BLaER1 treated with 17β-estradiol and CSF1 and Interleukin-3, amounts not matched to agents 10 nM and 100 nM (cell line): ENCODE measurements at regions not wholly inside any gene's neighbourhood (a gene's known extent, or its start where the extent isn't known, plus 50 kb on each side); places are given as distances from the start of the nearest gene placed in this dataset.
A peak's percentile ranks its signal among the peaks of the same experiment; 100 is the strongest.
"Not testable (repeated sequence)": the region's sequence is repeated elsewhere in the genome, so short reads cannot be mapped to it uniquely, and the experiment has no call there.

ENCODE experiments used
- H3K27ac ChIP-seq, 11 experiments: shearing (Covaris generic); formaldehyde crosslinking; 2 replicates each; pipeline ENCODE4 v1.8.1; 2022
- H3K27me3 ChIP-seq, 11 experiments: shearing (Covaris generic); formaldehyde crosslinking; 2 replicates each; pipeline ENCODE4 v1.8.1; 2022
- H3K36me3 ChIP-seq, 11 experiments: shearing (Covaris generic); formaldehyde crosslinking; 2 replicates each; pipeline ENCODE4 v1.8.1; 2022
- H3K4me1 ChIP-seq, 10 experiments: shearing (Covaris generic); formaldehyde crosslinking; 2 replicates each; pipeline ENCODE4 v1.8.1; 2022
- H3K4me2 ChIP-seq, 11 experiments: shearing (Covaris generic); formaldehyde crosslinking; 2 replicates each; pipeline ENCODE4 v1.8.1; 2022
- H3K4me3 ChIP-seq, 10 experiments: shearing (Covaris generic); formaldehyde crosslinking; 2 replicates each; pipeline ENCODE4 v1.8.1; 2022
- H3K9ac ChIP-seq, 11 experiments: shearing (Covaris generic); formaldehyde crosslinking; 2 replicates each; pipeline ENCODE4 v1.8.1; 2022
- H3K9me3 ChIP-seq, 11 experiments: shearing (Covaris generic); formaldehyde crosslinking; replicated peaks in 1 of 11; 2 replicates each; pipeline ENCODE4 v1.8.1; 2022
- H4K20me1 ChIP-seq, 11 experiments: shearing (Covaris generic); formaldehyde crosslinking; 2 replicates each; pipeline ENCODE4 v1.8.1; 2022
- Cebpa-rat ChIP-seq, 11 experiments: shearing (Covaris generic); IDR thresholded peaks; 2 replicates each; pipeline ENCODE4 v1.8.1; 2022

DNA sequence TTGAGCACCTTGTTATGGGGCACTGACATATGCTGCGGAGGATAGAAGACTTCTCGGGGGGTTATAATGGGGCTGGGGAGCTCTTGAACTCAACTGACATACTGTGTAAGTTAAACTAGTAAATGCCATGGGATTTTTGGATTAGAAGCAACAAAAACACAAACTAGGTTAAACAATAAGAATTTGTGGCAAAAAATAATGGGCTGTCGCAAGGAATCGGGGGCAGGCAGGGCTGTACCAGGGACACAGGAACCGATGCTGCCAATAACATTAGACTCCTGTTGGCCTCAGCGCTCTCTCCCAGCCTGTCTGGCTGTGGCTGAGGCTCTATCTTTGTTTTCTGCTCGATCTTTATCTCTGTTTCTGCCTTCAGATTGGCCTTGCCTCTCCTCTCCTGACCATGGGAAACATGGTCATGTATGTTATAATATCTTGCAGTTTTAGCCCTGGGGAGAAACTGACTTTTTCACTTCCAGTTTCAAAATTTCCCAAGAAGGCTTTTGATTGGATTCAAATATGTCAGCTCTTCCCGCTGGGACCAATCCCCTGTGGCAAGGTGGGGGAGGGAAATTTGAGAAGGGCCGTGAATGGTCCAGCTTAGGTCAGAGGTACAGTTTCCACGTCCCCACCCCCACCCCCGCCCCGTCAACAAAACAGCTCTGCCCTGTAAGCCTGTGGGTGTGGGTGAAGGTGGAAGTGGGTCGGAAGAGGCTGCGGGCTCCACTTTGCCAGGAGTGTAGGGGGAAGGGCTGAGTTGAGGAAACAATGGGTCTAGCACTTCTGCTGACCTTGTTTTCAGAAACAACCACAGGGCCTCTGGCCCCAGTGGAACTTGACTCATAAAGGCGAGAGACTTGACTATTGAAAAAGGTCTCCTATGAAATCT, 161.1 kb upstream of the TBL1XR1 start:
- Histone ChIP-seq H3K4me1 (peaks cover 57 to 77% (median 67%) of the 10 kb centered on the region in 10 experiments), H3K27me3 (no peaks in the 10 kb centered on the region), H3K9ac (peak overlapping the region; percentile 85 to 98 (median 92)), H4K20me1 (no peaks in the 10 kb centered on the region), H3K27ac (peak overlapping the region; percentile 95 to 100 (median 99)), H3K36me3 (no peaks in the 10 kb centered on the region), H3K4me2 (peak overlapping the region; percentile 91 to 98 (median 95)), H3K9me3 (peaks cover 0 to 14% (median 0%) of the 10 kb centered on the region in 11 experiments; a peak in 6 of 22 replicates), H3K4me3 (peak overlapping the region; percentile 48 to 65 (median 58))
- peak in 2 of 11 experiments; percentile 20 to 23; a peak in 1 of 22 replicates for TF ChIP-seq Cebpa-rat (IDR thresholded peaks at IDR 0.05)

- TF ChIP-seq Cebpa-rat (IDR thresholded peaks at IDR 0.05) = no peak
- Histone ChIP-seq H3K9me3 (peaks cover 0 to 11% (median 0%) of the 10 kb centered on the region in 11 experiments; a peak in 6 of 22 replicates), H3K27ac (peak overlapping the region; percentile 95 to 100 (median 99)), H3K36me3 (no peaks in the 10 kb centered on the region), H3K4me2 (peak overlapping the region; percentile 91 to 98 (median 95)), H3K4me1 (peaks cover 57 to 71% (median 64%) of the 10 kb centered on the region in 10 experiments), H4K20me1 (no peaks in the 10 kb centered on the region), H3K9ac (peak overlapping the region; percentile 85 to 98 (median 92)), H3K27me3 (no peaks in the 10 kb centered on the region), H3K4me3 (peak overlapping the region; percentile 35 to 63 (median 52); a peak in 19 of 20 replicates)
These were observed 161.8 kb upstream of the TBL1XR1 start for GRCh38 chr3:177358977-177359592.

DNA sequence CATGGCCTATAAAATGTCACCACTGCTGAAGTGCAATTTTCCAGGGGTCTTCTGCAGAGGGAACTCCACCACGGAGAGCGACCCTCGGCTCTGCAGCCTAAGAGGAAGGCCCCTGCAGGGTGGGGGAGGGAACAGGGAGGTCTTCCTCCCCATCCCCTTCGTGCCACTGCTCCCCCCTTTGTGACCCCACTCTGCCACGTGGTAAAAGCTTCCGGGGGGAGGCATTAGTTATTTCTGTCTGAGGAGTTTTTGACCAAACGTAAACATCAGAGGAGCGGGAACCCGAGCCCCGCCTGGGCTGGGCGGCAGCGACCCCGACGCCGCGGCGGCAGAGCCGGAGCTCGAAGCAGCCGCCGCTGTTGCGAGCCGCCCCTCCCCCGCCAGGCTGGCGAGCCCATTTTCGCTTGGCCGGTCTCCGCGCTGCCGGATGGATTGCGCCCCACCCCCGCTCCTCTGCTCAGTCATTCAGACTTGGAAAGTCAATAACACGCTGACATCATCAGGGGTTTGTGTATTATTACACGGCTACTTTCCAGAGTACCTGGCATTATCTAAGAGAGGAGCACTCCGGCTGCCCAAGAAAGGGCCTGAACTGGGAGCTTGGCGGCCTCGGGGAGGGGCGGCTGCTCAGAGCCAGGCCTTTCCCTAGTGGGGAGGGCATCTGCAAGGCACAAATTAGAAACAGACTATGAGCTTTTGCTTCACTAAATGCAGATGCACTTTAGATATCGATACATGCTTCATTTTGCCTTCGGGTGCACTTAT, 162.5 kb upstream of the TBL1XR1 start:
- Histone ChIP-seq H3K27ac (peak overlapping the region; percentile 95 to 100 (median 99)), H4K20me1 (no peaks in the 10 kb centered on the region), H3K9ac (peak overlapping the region; percentile 85 to 98 (median 92)), H3K4me2 (peak overlapping the region; percentile 91 to 98 (median 95)), H3K4me3 (peak overlapping the region; percentile 35 to 63 (median 52); a peak in 19 of 20 replicates), H3K9me3 (peaks cover 0 to 13% (median 3%) of the 10 kb centered on the region in 11 experiments; a peak in 10 of 22 replicates), H3K27me3 (no peaks in the 10 kb centered on the region), H3K4me1 (peaks cover 54 to 71% (median 61%) of the 10 kb centered on the region in 10 experiments), H3K36me3 (no peaks in the 10 kb centered on the region)
- no peak; a peak in 1 of 22 replicates for TF ChIP-seq Cebpa-rat (IDR thresholded peaks at IDR 0.05)

DNA sequence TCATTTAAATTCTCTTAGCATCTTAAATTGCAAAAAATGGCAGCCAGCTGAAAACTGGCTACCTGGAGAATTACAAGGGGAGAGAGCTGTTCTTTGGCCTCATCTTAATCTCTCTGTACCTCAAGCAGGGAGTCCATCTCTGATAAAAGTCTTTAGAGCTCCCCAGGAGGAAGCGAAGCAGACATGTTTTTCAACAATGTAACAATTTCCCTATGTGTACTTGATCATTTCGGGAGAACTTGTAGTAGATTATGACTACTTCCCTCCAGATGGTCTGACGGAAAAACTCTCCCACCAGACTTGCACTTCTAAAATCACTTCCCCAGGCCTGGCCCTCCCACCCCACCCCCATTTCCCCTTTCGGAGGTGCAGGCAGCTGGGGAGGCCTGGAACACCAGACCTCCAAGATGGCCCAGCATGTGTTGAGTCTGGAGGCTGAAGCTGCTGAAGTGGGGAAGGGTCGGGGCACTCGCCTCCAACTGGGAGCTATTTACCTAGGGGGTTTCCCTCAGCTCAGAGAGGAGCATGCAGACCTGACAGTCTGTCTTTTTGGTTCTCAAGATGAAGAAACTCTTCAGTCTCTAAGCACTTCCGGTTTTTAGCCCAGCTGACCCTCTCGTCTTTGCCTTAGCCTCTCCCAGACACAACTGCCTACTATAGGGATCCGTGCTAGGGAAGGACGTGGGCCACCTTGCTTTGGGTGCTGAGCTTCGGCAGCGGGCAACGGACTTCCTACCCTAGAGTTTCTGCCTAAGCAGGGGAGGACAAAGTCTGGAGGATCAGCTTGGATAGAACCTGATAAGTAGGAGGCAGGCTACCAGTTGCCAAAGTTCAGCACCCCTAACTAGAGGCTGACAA, 164.0 kb upstream of the TBL1XR1 start:
- peak overlapping the region; percentile 91 to 98 (median 95) for H3K4me2 ChIP-seq
- no peaks in the 10 kb centered on the region for H3K27me3 ChIP-seq
- peak overlapping the region; percentile 35 to 62 (median 52); a peak in 18 of 20 replicates for H3K4me3 ChIP-seq
- TF ChIP-seq Cebpa-rat (IDR thresholded peaks at IDR 0.05) = no peak
- peak overlapping the region; percentile 85 to 98 (median 92) for H3K9ac ChIP-seq
- H3K9me3 ChIP-seq = peaks cover 0 to 21% (median 15%) of the 10 kb centered on the region in 11 experiments; a peak in 17 of 22 replicates
- H3K27ac ChIP-seq = peak overlapping the region; percentile 95 to 100 (median 99)
- H4K20me1 ChIP-seq = no peaks in the 10 kb centered on the region
- H3K36me3 ChIP-seq = no peaks in the 10 kb centered on the region
- peaks cover 45 to 64% (median 55%) of the 10 kb centered on the region in 10 experiments for H3K4me1 ChIP-seq

DNA sequence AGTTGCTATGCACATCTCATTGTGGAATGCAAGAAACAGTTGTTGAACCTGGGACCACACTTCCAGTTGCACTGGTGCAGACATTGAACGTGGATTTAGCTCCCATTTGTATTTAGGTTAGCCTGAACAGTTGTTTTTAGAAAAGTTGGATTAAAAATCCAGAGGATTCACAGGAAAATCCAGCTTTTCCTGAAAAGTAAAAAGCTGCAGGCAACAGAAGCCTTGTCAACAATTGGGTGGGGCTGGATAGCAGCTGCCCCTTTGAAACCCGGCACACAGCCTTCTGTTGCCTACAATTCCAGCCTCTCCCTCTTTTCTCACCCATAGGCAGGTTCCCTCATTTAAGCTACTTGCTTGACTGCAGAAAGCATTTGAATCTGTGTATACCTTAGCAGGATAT, 165.3 kb upstream of the TBL1XR1 start:
- Histone ChIP-seq H4K20me1 (no peaks in the 10 kb centered on the region), H3K4me1 (peaks cover 31 to 51% (median 42%) of the 10 kb centered on the region in 10 experiments), H3K27ac (peak overlapping the region in 2 of 11 experiments; percentile 33 to 97; a peak in 3 of 22 replicates), H3K27me3 (no peaks in the 10 kb centered on the region), H3K4me3 (no peak overlapping the region), H3K9ac (no peak overlapping the region), H3K36me3 (no peaks in the 10 kb centered on the region), H3K4me2 (0 out of 22 replicates have a peak overlapping the region, but pooled peaks of 1 of the 11 experiments have one; percentile 4), H3K9me3 (peaks cover 0 to 33% (median 24%) of the 10 kb centered on the region in 11 experiments; a peak in 18 of 22 replicates)
- TF ChIP-seq Cebpa-rat (IDR thresholded peaks at IDR 0.05) = no peak

DNA sequence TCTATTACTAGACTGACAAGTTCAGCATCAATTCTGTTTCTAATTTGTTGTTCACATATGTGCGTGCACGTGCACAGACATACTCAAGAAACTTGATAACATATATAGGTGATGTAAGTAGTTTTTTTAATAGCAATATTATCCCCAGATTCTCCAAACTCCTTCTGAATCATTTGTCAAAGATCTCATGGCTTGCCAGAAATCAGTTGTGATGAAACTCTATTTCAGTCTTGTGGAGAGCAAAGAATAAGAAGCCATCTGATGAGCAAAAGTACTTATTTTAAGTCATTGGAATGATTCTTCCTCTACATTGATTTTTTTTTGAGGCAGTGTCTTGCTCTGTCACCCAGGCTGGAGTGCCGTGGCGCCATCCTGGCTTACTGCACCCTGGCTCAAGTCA, 167.0 kb upstream of the TBL1XR1 start:
- no peak for TF ChIP-seq Cebpa-rat (IDR thresholded peaks at IDR 0.05)
- Histone ChIP-seq H3K4me2 (no peak overlapping the region), H3K4me1 (peaks cover 21 to 36% (median 29%) of the 10 kb centered on the region in 10 experiments), H3K27me3 (no peaks in the 10 kb centered on the region), H3K9me3 (peaks cover 0 to 47% (median 35%) of the 10 kb centered on the region in 11 experiments; a peak in 18 of 22 replicates), H3K27ac (no peak overlapping the region), H3K9ac (no peak overlapping the region), H4K20me1 (no peaks in the 10 kb centered on the region), H3K4me3 (no peak overlapping the region), H3K36me3 (no peaks in the 10 kb centered on the region)

GRCh38 chr3:177365294-177365693, 168.0 kb upstream of the TBL1XR1 start:
- not testable (repeated sequence) for H3K27me3 ChIP-seq, H3K36me3 ChIP-seq, H3K4me2 ChIP-seq, H3K4me3 ChIP-seq, H3K9ac ChIP-seq, H4K20me1 ChIP-seq, H3K27ac ChIP-seq
- Histone ChIP-seq H3K9me3 (peaks cover 0 to 48% (median 35%) of the 10 kb centered on the region in 11 experiments; a peak in 18 of 22 replicates), H3K4me1 (peaks cover 17 to 27% (median 23%) of the 10 kb centered on the region in 10 experiments)

DNA sequence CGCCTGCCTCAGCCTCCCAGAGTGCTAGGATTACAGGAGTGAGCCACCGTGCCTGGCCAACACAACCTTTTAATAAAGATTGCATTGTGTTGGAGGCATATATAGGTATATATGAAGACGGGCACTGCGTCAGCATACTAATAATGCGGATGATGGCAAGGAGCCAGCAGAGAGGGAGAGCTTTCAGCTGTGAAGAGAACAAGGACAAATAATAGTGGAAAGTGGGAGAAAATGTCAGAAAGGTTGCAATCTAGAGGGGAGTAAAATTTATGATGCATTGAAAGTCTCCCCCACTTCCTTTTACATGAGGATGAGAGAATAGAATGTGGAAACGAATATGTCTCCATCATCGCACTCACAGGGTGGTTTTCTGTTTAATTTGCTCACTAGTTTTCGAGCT, 170.5 kb upstream of the TBL1XR1 start:
- Histone ChIP-seq H3K4me3 (no peak overlapping the region), H3K9ac (no peak overlapping the region), H3K36me3 (no peaks in the 10 kb centered on the region), H3K9me3 (peaks cover 0 to 48% (median 35%) of the 10 kb centered on the region in 11 experiments; a peak in 18 of 22 replicates), H3K4me2 (no peak overlapping the region), H3K27ac (no peak overlapping the region), H3K27me3 (no peaks in the 10 kb centered on the region), H3K4me1 (peaks cover 0 to 8% (median under 1%) of the 10 kb centered on the region in 10 experiments; a peak in 7 of 20 replicates), H4K20me1 (no peaks in the 10 kb centered on the region)
- no peak for TF ChIP-seq Cebpa-rat (IDR thresholded peaks at IDR 0.05)
